CD4-positive, alpha-beta T cell (primary cell): ENCODE measurements at regions not wholly inside any gene's neighbourhood (a gene's known extent, or its start where the extent isn't known, plus 50 kb on each side); places are given as distances from the start of the nearest gene placed in this dataset.

Experiments
- ATAC-seq: fragments of 200-7000 bp; cut with Tn5 transposase; one replicate; pipeline ENCODE4 v1.10.0; 2022; ENCODE audit warnings: mild to moderate bottlenecking; ENCODE audit not compliant: poor library complexity
- CTCF ChIA-PET: fragments of 350-600 bp; sonication (Branson Sonifier 250); formaldehyde crosslinking; loops from one replicate; lab custom pipeline; 2021; ENCODE audit warnings: antibody characterized with exemption, inconsistent platforms; lab: Charles Lee
- POLR2A ChIA-PET: fragments of 350-600 bp; sonication (Branson Sonifier 250); formaldehyde crosslinking; loops from one replicate; lab custom pipeline; 2021; ENCODE audit warnings: antibody characterized with exemption, inconsistent platforms; lab: Charles Lee
- DNase-seq, 14 experiments: peaks; one replicate each; pipeline ENCODE4 v3.0.0-alpha.2; 2013 to 2020; ENCODE audit warnings: mixed read lengths in 2 of 14
- H3K27ac ChIP-seq, 2 donors: one replicate each; pipeline versions ENCODE4 v1.5.1 to v1.7.0; 2013; ENCODE audit warnings: low read length in 2 of 2, low read depth in 1 of 2, mild to moderate bottlenecking in 1 of 2
- H3K27me3 ChIP-seq, 2 experiments: 1 replicate in 1 of 2; 2 replicates in 1 of 2; pipeline versions ENCODE4 v1.6.1 to v1.7.0; 2013; ENCODE audit warnings: low read length in 2 of 2, control low read depth in 1 of 2, mild to moderate bottlenecking in 1 of 2, moderate library complexity in 1 of 2; ENCODE audit not compliant: insufficient read depth in 2 of 2, control insufficient read depth in 1 of 2
- H3K36me3 ChIP-seq: one replicate; pipeline ENCODE4 v1.6.1; 2013; ENCODE audit warnings: low read length, control low read depth; ENCODE audit not compliant: insufficient read depth
- H3K4me1 ChIP-seq: one replicate; pipeline ENCODE4 v1.6.1; 2013; ENCODE audit warnings: low read length, control low read depth; ENCODE audit not compliant: insufficient read depth
- H3K4me3 ChIP-seq: one replicate; pipeline ENCODE4 v1.5.1; 2013; ENCODE audit warnings: mild to moderate bottlenecking, low read length, moderate library complexity
- H3K9me3 ChIP-seq, 2 experiments: 1 replicate in 1 of 2; 2 replicates in 1 of 2; pipeline versions ENCODE4 v1.6.1 to v1.7.0; 2013; ENCODE audit warnings: low read length in 2 of 2, mild to moderate bottlenecking in 2 of 2, control low read depth in 1 of 2, moderate library complexity in 1 of 2; ENCODE audit not compliant: control insufficient read depth in 1 of 2, insufficient read depth in 1 of 2
- H3K27ac Mint-ChIP-seq: one replicate; pipeline ENCODE4 v1.8.0; 2020; ENCODE audit warnings: mixed read lengths
- H3K27me3 Mint-ChIP-seq: one replicate; pipeline ENCODE4 v1.8.0; 2021; ENCODE audit warnings: mixed read lengths
- H3K36me3 Mint-ChIP-seq: one replicate; pipeline ENCODE4 v1.8.0; 2021; ENCODE audit warnings: low read depth, mixed read lengths
- H3K4me1 Mint-ChIP-seq: one replicate; pipeline ENCODE4 v1.8.0; 2021; ENCODE audit warnings: low read depth, mixed read lengths
- H3K4me3 Mint-ChIP-seq: one replicate; pipeline ENCODE4 v1.8.0; 2020; ENCODE audit warnings: mild to moderate bottlenecking, mixed read lengths
- H3K9me3 Mint-ChIP-seq: one replicate; pipeline ENCODE4 v1.8.0; 2020; ENCODE audit warnings: mixed read lengths
- CTCF ChIP-seq: fragments of 200-600 bp; IDR thresholded peaks from one replicate; pipeline ENCODE4 v1.8.0; 2022; ENCODE audit warnings: antibody characterized with exemption, mild to moderate bottlenecking
- intact Hi-C, 2 experiments: fragments of 100-400 bp; cut with DNase I in 1 of 2; cut with micrococcal nuclease in 1 of 2; formaldehyde crosslinking; loops; one replicate each; pipeline versions ENCODE4 v1.15.1 to v1.9.0; 2023 to 2025; cut with DNase I, micrococcal nuclease

GRCh38 chr4:54505362-54505761 lies 152.4 kb upstream of the KIT start:
- no peaks in the 10 kb centered on the region for H3K36me3 Mint-ChIP-seq
- ChIA-PET CTCF (no interaction called here), POLR2A (no interaction called here)
- intact Hi-C loops: no loop called here
- TF ChIP-seq CTCF: no peak
- Histone ChIP-seq H3K36me3 (no peaks in the 10 kb centered on the region), H3K4me1 (no peaks in the 10 kb centered on the region), H3K9me3 (peaks cover 0 to 7% of the 10 kb centered on the region in 2 experiments), H3K27me3 (no peaks in the 10 kb centered on the region), H3K4me3 (no peak overlapping the region), H3K27ac (no peak overlapping the region)
- no peaks in the 10 kb centered on the region for H3K4me1 Mint-ChIP-seq
- H3K27ac Mint-ChIP-seq: no peak overlapping the region
- H3K27me3 Mint-ChIP-seq: no peaks in the 10 kb centered on the region
- DNase-seq: no peak
- ATAC-seq: no peak
- no peak overlapping the region for H3K4me3 Mint-ChIP-seq
- H3K9me3 Mint-ChIP-seq: peaks cover 11% of the 10 kb centered on the region

- Mint-ChIP-seq H3K27ac (no peak overlapping the region), H3K4me3 (no peak overlapping the region), H3K4me1 (no peaks in the 10 kb centered on the region), H3K27me3 (no peaks in the 10 kb centered on the region), H3K36me3 (no peaks in the 10 kb centered on the region), H3K9me3 (peaks cover 11% of the 10 kb centered on the region)
- Histone ChIP-seq H3K9me3 (peaks cover 0 to 7% of the 10 kb centered on the region in 2 experiments), H3K36me3 (no peaks in the 10 kb centered on the region), H3K4me1 (no peaks in the 10 kb centered on the region), H3K4me3 (no peak overlapping the region), H3K27ac (no peak overlapping the region), H3K27me3 (no peaks in the 10 kb centered on the region)
- no peak for ATAC-seq
- no peak for TF ChIP-seq CTCF
- no peak for DNase-seq
- intact Hi-C loops: no loop called here
- POLR2A ChIA-PET: no interaction called here
- CTCF ChIA-PET: no interaction called here
Observed at GRCh38 chr4:54505996-54506395, 151.8 kb upstream of the KIT start.

GRCh38 chr4:54509057-54509456 lies 148.7 kb upstream of the KIT start:
- no peak overlapping the region for H3K27ac Mint-ChIP-seq
- no peaks in the 10 kb centered on the region for H3K36me3 Mint-ChIP-seq
- H3K4me1 Mint-ChIP-seq: no peaks in the 10 kb centered on the region
- ChIA-PET CTCF (no interaction called here), POLR2A (no interaction called here)
- intact Hi-C loops: no loop called here
- no peak for TF ChIP-seq CTCF
- Histone ChIP-seq H3K9me3 (peaks cover 0 to 7% of the 10 kb centered on the region in 2 experiments), H3K4me1 (no peaks in the 10 kb centered on the region), H3K4me3 (no peak overlapping the region), H3K27me3 (no peaks in the 10 kb centered on the region), H3K27ac (no peak overlapping the region), H3K36me3 (no peaks in the 10 kb centered on the region)
- H3K9me3 Mint-ChIP-seq: peaks cover 11% of the 10 kb centered on the region
- no peak overlapping the region for H3K4me3 Mint-ChIP-seq
- DNase-seq (no peak), ATAC-seq (no peak)
- no peaks in the 10 kb centered on the region for H3K27me3 Mint-ChIP-seq
